GM12873 (cell line): ENCODE measurements at regions not wholly inside any gene's neighbourhood (a gene's known extent, or its start where the extent isn't known, plus 50 kb on each side); places are given as distances from the start of the nearest gene placed in this dataset.

Experiments
- TF ChIP-seq, protein P1 (sequence below): IDR thresholded peaks from 2 replicates; pipeline ENCODE4 v1.5.1; 2012; ENCODE audit warnings: low read depth, mild to moderate bottlenecking, moderate library complexity, low read length, control low read depth; ENCODE audit not compliant: insufficient read depth; ENCODE audit errors: missing control alignments

DNA sequence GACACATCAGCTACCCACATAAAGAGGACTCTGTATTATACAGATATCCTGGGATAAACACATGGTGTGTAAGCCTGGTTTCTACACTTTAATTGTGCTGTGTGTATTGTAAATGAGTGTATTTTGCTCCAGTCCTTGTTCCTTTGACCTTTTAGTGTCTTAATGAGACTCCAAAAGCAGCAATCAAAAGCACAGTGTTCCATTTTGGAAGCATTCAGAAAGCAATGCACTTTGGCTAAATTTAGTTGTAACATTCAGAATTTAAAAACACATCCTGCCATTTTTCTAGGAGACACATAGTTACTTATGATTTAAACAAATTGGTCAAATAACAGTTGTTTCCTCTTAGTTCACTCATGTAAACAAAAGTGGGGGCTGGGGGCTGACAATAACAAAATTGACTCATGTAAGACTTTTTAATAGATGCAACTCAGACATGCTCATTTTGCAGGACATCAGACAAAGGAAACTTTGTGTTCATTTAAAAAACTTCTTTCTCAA lies 122.2 kb downstream of the GPR37 start:
- TF ChIP-seq, protein P1, sequence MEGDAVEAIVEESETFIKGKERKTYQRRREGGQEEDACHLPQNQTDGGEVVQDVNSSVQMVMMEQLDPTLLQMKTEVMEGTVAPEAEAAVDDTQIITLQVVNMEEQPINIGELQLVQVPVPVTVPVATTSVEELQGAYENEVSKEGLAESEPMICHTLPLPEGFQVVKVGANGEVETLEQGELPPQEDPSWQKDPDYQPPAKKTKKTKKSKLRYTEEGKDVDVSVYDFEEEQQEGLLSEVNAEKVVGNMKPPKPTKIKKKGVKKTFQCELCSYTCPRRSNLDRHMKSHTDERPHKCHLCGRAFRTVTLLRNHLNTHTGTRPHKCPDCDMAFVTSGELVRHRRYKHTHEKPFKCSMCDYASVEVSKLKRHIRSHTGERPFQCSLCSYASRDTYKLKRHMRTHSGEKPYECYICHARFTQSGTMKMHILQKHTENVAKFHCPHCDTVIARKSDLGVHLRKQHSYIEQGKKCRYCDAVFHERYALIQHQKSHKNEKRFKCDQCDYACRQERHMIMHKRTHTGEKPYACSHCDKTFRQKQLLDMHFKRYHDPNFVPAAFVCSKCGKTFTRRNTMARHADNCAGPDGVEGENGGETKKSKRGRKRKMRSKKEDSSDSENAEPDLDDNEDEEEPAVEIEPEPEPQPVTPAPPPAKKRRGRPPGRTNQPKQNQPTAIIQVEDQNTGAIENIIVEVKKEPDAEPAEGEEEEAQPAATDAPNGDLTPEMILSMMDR = no peak

DNA sequence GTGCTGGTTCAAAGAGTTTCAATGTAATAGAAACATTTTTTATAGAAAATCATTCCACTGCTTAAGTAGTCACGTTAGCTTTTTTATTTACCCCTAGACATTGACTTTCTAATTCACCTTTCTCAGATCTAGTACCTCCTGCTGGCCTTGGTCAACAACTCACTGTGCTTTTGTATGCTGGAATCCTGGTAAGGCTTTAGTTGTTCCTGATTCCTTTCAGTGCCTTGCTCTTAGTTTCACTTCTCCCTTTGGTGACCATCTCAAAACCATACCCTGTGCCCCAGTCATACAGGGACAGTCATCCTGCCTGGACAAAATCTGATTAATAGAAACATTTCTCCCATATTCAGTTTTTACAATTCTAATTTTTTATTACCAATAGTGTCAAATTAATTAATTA lies 130.2 kb downstream of the GPR37 start:
- TF ChIP-seq, protein P1 = no peak

- TF ChIP-seq, protein P1 = no peak
Observed at GRCh38 chr7:124633740-124634139, 131.9 kb downstream of the GPR37 start.

DNA sequence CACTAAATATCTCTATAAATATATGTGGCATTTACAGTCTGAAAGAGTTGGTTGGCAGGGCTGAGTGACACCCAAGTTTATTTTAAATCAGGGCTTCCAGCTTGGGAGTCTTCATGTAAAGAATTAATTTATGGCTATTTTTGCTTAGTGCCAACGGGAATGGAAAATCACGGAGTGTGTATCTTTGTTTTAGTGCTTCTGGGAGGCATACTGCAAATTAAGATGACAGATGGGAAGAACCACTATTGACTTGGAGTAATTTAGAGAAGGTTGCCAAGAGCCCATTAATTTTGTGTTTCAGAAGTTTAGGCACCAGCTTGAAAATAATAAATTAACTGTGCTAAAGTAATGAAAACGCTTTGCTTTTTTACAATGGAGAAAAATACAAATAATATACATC lies 135.2 kb downstream of the GPR37 start:
- TF ChIP-seq, protein P1 = no peak

GRCh38 chr7:124618871-124619270 lies 146.7 kb downstream of the GPR37 start:
- TF ChIP-seq, protein P1 = no peak

- TF ChIP-seq, protein P1 = no peak
Observed at GRCh38 chr7:124603066-124603465, 162.5 kb downstream of the GPR37 start.

DNA sequence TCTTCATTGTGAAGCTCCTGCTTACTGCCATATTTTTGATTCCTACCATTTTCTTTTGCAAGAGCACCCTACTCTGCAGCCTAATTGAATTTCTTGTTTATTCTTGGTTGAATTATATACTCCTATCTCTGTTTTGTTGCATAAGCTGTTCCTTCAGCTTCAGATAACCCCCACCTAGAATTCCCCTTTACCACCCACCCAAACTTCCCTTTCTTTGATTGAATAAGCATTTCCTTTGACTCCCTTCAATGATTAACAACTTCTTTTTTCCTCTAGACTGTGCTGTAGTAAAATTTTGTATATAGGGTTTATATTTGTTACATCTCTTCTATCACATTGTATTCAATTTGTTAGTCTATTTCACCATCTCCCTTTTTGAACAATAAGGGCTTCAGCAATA lies 168.1 kb downstream of the GPR37 start:
- TF ChIP-seq, protein P1 = no peak
